IMR-90 (cell line): ENCODE measurements at regions not wholly inside any gene's neighbourhood (a gene's known extent, or its start where the extent isn't known, plus 50 kb on each side); places are given as distances from the start of the nearest gene placed in this dataset.

Source experiments
- ATAC-seq: fragments of 200-7000 bp; cut with Tn5 transposase; 2 replicates; pipeline ENCODE4 v1.9.1; 2020; ENCODE audit warnings: low read depth, mild to moderate bottlenecking, moderate library complexity
- BruUV-seq: library from RNA; stranded (reverse); fragments of 400-500 nt; replicated peaks from 2 replicates; lab custom pipeline; 2021; lab: Mats Ljungman, UMichigan
- CTCF ChIA-PET: fragments of 300-600 bp; formaldehyde crosslinking; extraction: SDS; loops from one replicate; lab custom pipeline; 2021; ENCODE audit warnings: antibody characterized with exemption; lab: Yijun Ruan, JAX
- POLR2A ChIA-PET: fragments of 300-600 bp; sonication (Branson Sonifier 250); formaldehyde crosslinking; loops from one replicate; lab custom pipeline; 2022; ENCODE audit warnings: antibody characterized with exemption; ENCODE audit not compliant: unreplicated experiment; lab: Charles Lee
- DNase-seq: peaks from one replicate; pipeline ENCODE4 v3.0.0; 2013
- H2AFZ ChIP-seq: replicated peaks from 2 replicates; pipeline ENCODE3; 2013; ENCODE audit warnings: low read length, mild to moderate bottlenecking; ENCODE audit not compliant: poor library complexity
- H2AK5ac ChIP-seq: 2 replicates; pipeline ENCODE4 v1.6.1; 2013; ENCODE audit warnings: low read depth, low read length, inconsistent platforms
- H2AK9ac ChIP-seq: replicated peaks from 2 replicates; pipeline ENCODE3; 2013; ENCODE audit warnings: mild to moderate bottlenecking, low read depth, low read length, moderate library complexity; ENCODE audit not compliant: poor library complexity
- H2BK120ac ChIP-seq: 2 replicates; pipeline ENCODE4 v1.6.1; 2013; ENCODE audit warnings: low read depth, low read length, inconsistent platforms
- H2BK15ac ChIP-seq: 3 replicates; pipeline ENCODE4 v1.6.1; 2013; ENCODE audit warnings: low read depth, low read length, inconsistent platforms
- H2BK20ac ChIP-seq: 2 replicates; pipeline ENCODE4 v1.6.1; 2013; ENCODE audit warnings: low read depth, mild to moderate bottlenecking, inconsistent platforms, low read length, moderate library complexity
- H2BK5ac ChIP-seq: 2 replicates; pipeline ENCODE4 v1.6.1; 2013; ENCODE audit warnings: mild to moderate bottlenecking, low read depth, low read length, inconsistent platforms; ENCODE audit not compliant: poor library complexity, severe bottlenecking
- H3K14ac ChIP-seq: replicated peaks from 2 replicates; pipeline ENCODE4 v1.6.1; 2013; ENCODE audit warnings: low read depth, low read length, inconsistent platforms
- H3K18ac ChIP-seq: 2 replicates; pipeline ENCODE4 v1.6.1; 2013; ENCODE audit warnings: low read depth, low read length, control low read depth
- H3K23ac ChIP-seq: 2 replicates; pipeline ENCODE4 v1.6.1; 2013; ENCODE audit warnings: low read depth, low read length, inconsistent platforms
- H3K27ac ChIP-seq: 2 replicates; pipeline ENCODE4 v1.5.1; 2013; ENCODE audit warnings: mild to moderate bottlenecking, control low read depth, low read length; ENCODE audit not compliant: insufficient read depth
- H3K27me3 ChIP-seq: 2 replicates; pipeline ENCODE4 v1.6.1; 2013; ENCODE audit warnings: low read length; ENCODE audit not compliant: control insufficient read depth, insufficient read depth
- H3K36me3 ChIP-seq: 2 replicates; pipeline ENCODE4 v1.6.1; 2013; ENCODE audit warnings: low read length, mixed read lengths; ENCODE audit not compliant: control insufficient read depth, insufficient read depth
- H3K4ac ChIP-seq: 2 replicates; pipeline ENCODE4 v1.6.1; 2013; ENCODE audit warnings: low read depth, low read length, inconsistent platforms
- H3K4me1 ChIP-seq: 2 replicates; pipeline ENCODE4 v1.6.1; 2013; ENCODE audit warnings: low read length, mixed read lengths; ENCODE audit not compliant: control insufficient read depth, insufficient read depth
- H3K4me2 ChIP-seq: 2 replicates; pipeline ENCODE4 v1.6.1; 2013; ENCODE audit warnings: low read depth, mild to moderate bottlenecking, control low read depth, low read length, moderate library complexity
- H3K4me3 ChIP-seq: 2 replicates; pipeline ENCODE4 v1.5.1; 2013; ENCODE audit warnings: low read depth, mild to moderate bottlenecking, control low read depth, low read length, moderate library complexity; ENCODE audit not compliant: insufficient read depth
- H3K56ac ChIP-seq: 2 replicates; pipeline ENCODE4 v1.6.1; 2013; ENCODE audit warnings: low read length, inconsistent platforms; ENCODE audit not compliant: insufficient read depth; ENCODE audit errors: extremely low read depth
- H3K79me1 ChIP-seq, 2 experiments: 2 replicates each; pipeline ENCODE4 v1.6.1; 2013; ENCODE audit warnings: low read length in 2 of 2, inconsistent platforms in 1 of 2, low read depth in 1 of 2
- H3K9ac ChIP-seq: 2 replicates; pipeline ENCODE4 v1.6.1; 2013; ENCODE audit warnings: low read depth, low read length, control low read depth
- H3K9me1 ChIP-seq: 2 replicates; pipeline ENCODE4 v1.6.1; 2013; ENCODE audit warnings: low read length, inconsistent platforms; ENCODE audit not compliant: insufficient read depth
- H3K9me3 ChIP-seq: 2 replicates; pipeline ENCODE4 v1.6.1; 2013; ENCODE audit warnings: low read length; ENCODE audit not compliant: control insufficient read depth, insufficient read depth
- H4K20me1 ChIP-seq: 2 replicates; pipeline ENCODE4 v1.6.1; 2013; ENCODE audit warnings: low read length, inconsistent platforms; ENCODE audit not compliant: insufficient read depth
- H4K5ac ChIP-seq: 2 replicates; pipeline ENCODE4 v1.6.1; 2013; ENCODE audit warnings: mild to moderate bottlenecking, low read depth, low read length, control low read depth
- H4K8ac ChIP-seq, 2 experiments: 2 replicates each; pipeline ENCODE4 v1.6.1; 2013; ENCODE audit warnings: low read depth in 2 of 2, low read length in 2 of 2, control low read depth in 1 of 2, inconsistent platforms in 1 of 2
- H4K91ac ChIP-seq: 2 replicates; pipeline ENCODE4 v1.6.1; 2013; ENCODE audit warnings: low read depth, low read length, inconsistent platforms; ENCODE audit not compliant: insufficient read depth
- BHLHE40 ChIP-seq: fragments of 150-350 bp; IDR thresholded peaks from 2 replicates; pipeline ENCODE4 v1.6.1; 2016; ENCODE audit warnings: mild to moderate bottlenecking, low read depth, low read length
- CEBPB ChIP-seq: IDR thresholded peaks from 2 replicates; pipeline ENCODE4 v1.6.1; 2012; ENCODE audit warnings: low read depth, low read length, improper control_type of control experiment
- CHD1 ChIP-seq: IDR thresholded peaks from 2 replicates; pipeline ENCODE4 v1.6.1; 2012; ENCODE audit warnings: low read depth, low read length, improper control_type of control experiment
- FOS ChIP-seq: fragments of 150-350 bp; IDR thresholded peaks from 2 replicates; pipeline ENCODE4 v1.6.1; 2016; ENCODE audit warnings: low read depth, low read length
- MAZ ChIP-seq: IDR thresholded peaks from 2 replicates; pipeline ENCODE4 v1.6.1; 2012; ENCODE audit warnings: low read depth, mild to moderate bottlenecking, low read length, improper control_type of control experiment, moderate library complexity, borderline replicate concordance
- MXI1 ChIP-seq: IDR thresholded peaks from 2 replicates; pipeline ENCODE4 v1.6.1; 2012; ENCODE audit warnings: low read depth, mild to moderate bottlenecking, low read length, moderate library complexity, borderline replicate concordance
- NFE2L2 ChIP-seq: fragments of 150-350 bp; IDR thresholded peaks from 2 replicates; pipeline ENCODE4 v1.6.1; 2016; ENCODE audit warnings: low read depth, mild to moderate bottlenecking, low read length
- POLR2A ChIP-seq: IDR thresholded peaks from 2 replicates; pipeline ENCODE4 v1.6.1; 2012; ENCODE audit warnings: mild to moderate bottlenecking, low read depth, low read length
- RAD21 ChIP-seq: IDR thresholded peaks from 2 replicates; pipeline ENCODE4 v1.6.1; 2012; ENCODE audit warnings: low read length, improper control_type of control experiment
- RCOR1 ChIP-seq: IDR thresholded peaks from 2 replicates; pipeline ENCODE4 v1.6.1; 2012; ENCODE audit warnings: mild to moderate bottlenecking, low read length, improper control_type of control experiment; ENCODE audit not compliant: insufficient replicate concordance
- RFX5 ChIP-seq: IDR thresholded peaks from 2 replicates; pipeline ENCODE4 v1.8.0; 2012; ENCODE audit warnings: low read depth, mild to moderate bottlenecking, low read length, moderate library complexity
- SMC3 ChIP-seq: fragments of 150-350 bp; IDR thresholded peaks from 2 replicates; pipeline ENCODE4 v1.6.1; 2016; ENCODE audit warnings: low read depth, mild to moderate bottlenecking, antibody characterized with exemption, low read length, moderate library complexity
- WGBS, 2 experiments: methylation state at CpG; one replicate each; pipeline versions ENCODE4 v1.1.5 to v1.1.7; 2013; ENCODE audit warnings: missing lambda C conversion rate in 2 of 2; ENCODE audit not compliant: insufficient read length in 1 of 2; ENCODE audit errors: extremely low coverage in 2 of 2; 5-methylcytosine and 5-hydroxymethylcytosine counted together
- dilution Hi-C: fragments of 300-500 bp; cut with HindIII; formaldehyde crosslinking; loops from one replicate; pipeline ENCODE4 v1.14.3; 2018; ENCODE audit warnings: low sequenced_read_pairs; ENCODE audit not compliant: unreplicated experiment
- in situ Hi-C: fragments of 300-500 bp; cut with MboI; formaldehyde crosslinking; loops from 3 replicates; pipeline ENCODE4 v1.14.3; 2019; ENCODE audit warnings: low sequenced_read_pairs, inconsistent platforms, mixed read lengths
- intact Hi-C: fragments of 100-400 bp; cut with micrococcal nuclease; formaldehyde crosslinking; loops from 2 replicates; pipeline ENCODE4 v1.10.0; 2022
- TF ChIP-seq, protein P1 (sequence below): conservative IDR thresholded peaks from 2 replicates; pipeline ENCODE4 v1.5.1; 2012; ENCODE audit warnings: mild to moderate bottlenecking, low read depth, low read length, improper control_type of control experiment
- TF ChIP-seq, protein P2 (sequence below): fragments of 150-350 bp; IDR thresholded peaks from 2 replicates; pipeline ENCODE4 v1.6.1; 2016; ENCODE audit warnings: low read depth, mild to moderate bottlenecking, low read length, moderate library complexity, borderline replicate concordance
- TF ChIP-seq, protein P3 (sequence below): fragments of 150-350 bp; IDR thresholded peaks from 2 replicates; pipeline ENCODE4 v1.6.1; 2017; ENCODE audit warnings: mild to moderate bottlenecking, antibody characterized with exemption, low read length, low read depth

DNA sequence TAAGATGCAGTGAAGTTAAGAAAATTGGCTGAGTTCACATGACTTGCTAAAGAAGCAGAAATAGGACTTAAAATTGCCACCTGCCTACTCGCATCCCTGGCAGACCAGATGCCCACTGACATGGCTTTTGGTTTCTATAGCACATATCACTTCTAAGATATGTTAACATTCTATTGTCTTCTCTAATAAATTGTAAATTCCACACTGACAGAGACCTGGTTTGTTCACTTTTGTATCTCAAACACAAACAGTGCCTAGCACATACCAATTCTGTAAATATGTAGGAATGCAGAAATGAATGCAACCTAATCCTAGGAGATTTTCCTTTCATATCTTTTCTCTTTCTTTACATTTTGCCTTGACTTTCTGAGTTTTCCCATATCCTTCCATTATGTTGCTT is 1047.6 kb downstream of the AACS start:
- Histone ChIP-seq H3K4me3 (no peak overlapping the region), H2BK15ac (no peak overlapping the region), H2AK5ac (no peak overlapping the region), H3K18ac (no peak overlapping the region), H3K27ac (no peak overlapping the region), H3K36me3 (no peaks in the 10 kb centered on the region), H4K8ac (no peak overlapping the region), H2AFZ (no peak overlapping the region), H2BK120ac (no peak overlapping the region), H3K4ac (no peak overlapping the region), H3K23ac (no peak overlapping the region), H2BK20ac (no peak overlapping the region), H3K9ac (no peak overlapping the region), H3K14ac (no peak overlapping the region), H3K79me1 (no peaks in the 10 kb centered on the region), H3K9me1 (no peaks in the 10 kb centered on the region), H2AK9ac (no peak overlapping the region), H4K91ac (no peak overlapping the region), H2BK5ac (no peak overlapping the region), H3K4me1 (no peaks in the 10 kb centered on the region), H4K5ac (no peak overlapping the region), H3K27me3 (no peaks in the 10 kb centered on the region), H3K4me2 (no peak overlapping the region), H3K56ac (no peak overlapping the region), H4K20me1 (no peaks in the 10 kb centered on the region), H3K9me3 (peaks cover 6% of the 10 kb centered on the region)
- in situ Hi-C loops (no loop called here), dilution Hi-C loops (no loop called here), intact Hi-C loops (no loop called here)
- POLR2A ChIA-PET = no interaction called here
- no peak for ATAC-seq
- no CpG with 5 or more reads among the region's 1 CpG for WGBS, 2 experiments
- no TSS peak for BruUV-seq
- CTCF ChIA-PET = no interaction called here
- TF ChIP-seq SMC3 = no peak
- TF ChIP-seq BHLHE40 = no peak
- TF ChIP-seq CHD1 = no peak
- TF ChIP-seq, protein P1, sequence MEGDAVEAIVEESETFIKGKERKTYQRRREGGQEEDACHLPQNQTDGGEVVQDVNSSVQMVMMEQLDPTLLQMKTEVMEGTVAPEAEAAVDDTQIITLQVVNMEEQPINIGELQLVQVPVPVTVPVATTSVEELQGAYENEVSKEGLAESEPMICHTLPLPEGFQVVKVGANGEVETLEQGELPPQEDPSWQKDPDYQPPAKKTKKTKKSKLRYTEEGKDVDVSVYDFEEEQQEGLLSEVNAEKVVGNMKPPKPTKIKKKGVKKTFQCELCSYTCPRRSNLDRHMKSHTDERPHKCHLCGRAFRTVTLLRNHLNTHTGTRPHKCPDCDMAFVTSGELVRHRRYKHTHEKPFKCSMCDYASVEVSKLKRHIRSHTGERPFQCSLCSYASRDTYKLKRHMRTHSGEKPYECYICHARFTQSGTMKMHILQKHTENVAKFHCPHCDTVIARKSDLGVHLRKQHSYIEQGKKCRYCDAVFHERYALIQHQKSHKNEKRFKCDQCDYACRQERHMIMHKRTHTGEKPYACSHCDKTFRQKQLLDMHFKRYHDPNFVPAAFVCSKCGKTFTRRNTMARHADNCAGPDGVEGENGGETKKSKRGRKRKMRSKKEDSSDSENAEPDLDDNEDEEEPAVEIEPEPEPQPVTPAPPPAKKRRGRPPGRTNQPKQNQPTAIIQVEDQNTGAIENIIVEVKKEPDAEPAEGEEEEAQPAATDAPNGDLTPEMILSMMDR = no peak
- no peak for TF ChIP-seq MAZ
- TF ChIP-seq, protein P2, sequence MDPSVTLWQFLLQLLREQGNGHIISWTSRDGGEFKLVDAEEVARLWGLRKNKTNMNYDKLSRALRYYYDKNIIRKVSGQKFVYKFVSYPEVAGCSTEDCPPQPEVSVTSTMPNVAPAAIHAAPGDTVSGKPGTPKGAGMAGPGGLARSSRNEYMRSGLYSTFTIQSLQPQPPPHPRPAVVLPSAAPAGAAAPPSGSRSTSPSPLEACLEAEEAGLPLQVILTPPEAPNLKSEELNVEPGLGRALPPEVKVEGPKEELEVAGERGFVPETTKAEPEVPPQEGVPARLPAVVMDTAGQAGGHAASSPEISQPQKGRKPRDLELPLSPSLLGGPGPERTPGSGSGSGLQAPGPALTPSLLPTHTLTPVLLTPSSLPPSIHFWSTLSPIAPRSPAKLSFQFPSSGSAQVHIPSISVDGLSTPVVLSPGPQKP = no peak
- TF ChIP-seq FOS = no peak
- no peak for TF ChIP-seq RAD21
- no peak for TF ChIP-seq RFX5
- TF ChIP-seq CEBPB = no peak
- TF ChIP-seq, protein P3, sequence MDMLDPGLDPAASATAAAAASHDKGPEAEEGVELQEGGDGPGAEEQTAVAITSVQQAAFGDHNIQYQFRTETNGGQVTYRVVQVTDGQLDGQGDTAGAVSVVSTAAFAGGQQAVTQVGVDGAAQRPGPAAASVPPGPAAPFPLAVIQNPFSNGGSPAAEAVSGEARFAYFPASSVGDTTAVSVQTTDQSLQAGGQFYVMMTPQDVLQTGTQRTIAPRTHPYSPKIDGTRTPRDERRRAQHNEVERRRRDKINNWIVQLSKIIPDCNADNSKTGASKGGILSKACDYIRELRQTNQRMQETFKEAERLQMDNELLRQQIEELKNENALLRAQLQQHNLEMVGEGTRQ = no peak
- TF ChIP-seq POLR2A = no peak
- no peak for TF ChIP-seq RCOR1
- no peak for TF ChIP-seq MXI1
- TF ChIP-seq NFE2L2 = no peak
- DNase-seq = no peak
